ENCODE measurements at regions not wholly inside any gene's neighbourhood (a gene's known extent, or its start where the extent isn't known, plus 50 kb on each side); places are given as distances from the start of the nearest gene placed in this dataset.

GRCh38 chr12:58593557-58594304 lies 326.6 kb downstream of the LRIG3 start:
- H3K36me3 ChIP-seq (ENCODE audit: control insufficient read depth, low read length), result no peaks in the 10 kb centered on the region
- no peak overlapping the region for H3K4me2 ChIP-seq (ENCODE audit: low read length)
- H3F3A ChIP-seq (ENCODE audit: control insufficient read depth, insufficient read depth), result no peaks in the 10 kb centered on the region
- H3K27ac ChIP-seq (ENCODE audit: low read depth, low read length), result no peak overlapping the region
- no peaks in the 10 kb centered on the region for H3K9me3 ChIP-seq (ENCODE audit: control insufficient read depth, insufficient read depth, low read length)
- H3K4me3 ChIP-seq (ENCODE audit: low read length), result no peak overlapping the region
- no peaks in the 10 kb centered on the region for H3K27me3 ChIP-seq (ENCODE audit: control insufficient read depth, low read length)
- no peaks in the 10 kb centered on the region for H4K20me1 ChIP-seq (ENCODE audit: control insufficient read depth, insufficient read depth, low read depth, low read length)
- H3K4me1 ChIP-seq (ENCODE audit: control insufficient read depth, low read length), result no peaks in the 10 kb centered on the region
- H3K9me2 ChIP-seq (replicated peaks; ENCODE audit: control insufficient read depth, low read length), result no peaks in the 10 kb centered on the region
- no peak for TF ChIP-seq CTCF (IDR thresholded peaks at IDR 0.05; ENCODE audit: low read depth, low read length, poor library complexity, severe bottlenecking)
- no peak for TF ChIP-seq EZH2phosphoT487 (IDR thresholded peaks at IDR 0.05; ENCODE audit: borderline replicate concordance, low read length)
- H3K79me2 ChIP-seq (ENCODE audit: control insufficient read depth, low read length), result no peaks in the 10 kb centered on the region

DNA sequence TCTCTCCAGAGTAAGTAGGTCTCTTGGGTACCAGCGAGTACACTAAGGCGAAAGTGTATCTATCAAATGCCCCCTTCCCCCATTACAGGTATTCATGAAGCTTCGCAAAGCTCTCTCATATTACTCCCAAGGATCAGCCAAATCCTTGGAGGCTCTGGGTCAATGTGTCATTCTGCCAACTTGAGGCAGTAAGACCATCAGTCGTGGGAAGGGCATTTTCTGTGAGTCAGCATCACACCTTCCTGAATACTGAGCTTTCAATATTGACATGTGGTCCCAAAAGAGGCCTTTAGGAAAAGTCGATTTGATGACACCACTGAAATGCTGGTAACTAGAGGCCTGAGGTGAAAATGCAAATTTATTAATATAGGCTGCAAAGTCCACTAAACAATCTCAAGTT lies 323.9 kb downstream of the LRIG3 start:
- Histone ChIP-seq H3K9me3 (ENCODE audit: control insufficient read depth, insufficient read depth, low read length) (no peaks in the 10 kb centered on the region), H3K27me3 (ENCODE audit: control insufficient read depth, low read length) (no peaks in the 10 kb centered on the region), H3K79me2 (ENCODE audit: control insufficient read depth, low read length) (no peaks in the 10 kb centered on the region), H3F3A (ENCODE audit: control insufficient read depth, insufficient read depth) (no peaks in the 10 kb centered on the region), H3K9me2 (replicated peaks; ENCODE audit: control insufficient read depth, low read length) (no peaks in the 10 kb centered on the region), H4K20me1 (ENCODE audit: control insufficient read depth, insufficient read depth, low read depth, low read length) (no peaks in the 10 kb centered on the region), H3K27ac (ENCODE audit: low read depth, low read length) (no peak overlapping the region), H3K4me3 (ENCODE audit: low read length) (no peak overlapping the region), H3K36me3 (ENCODE audit: control insufficient read depth, low read length) (no peaks in the 10 kb centered on the region), H3K4me1 (ENCODE audit: control insufficient read depth, low read length) (no peaks in the 10 kb centered on the region), H3K4me2 (ENCODE audit: low read length) (no peak overlapping the region)
- TF ChIP-seq EZH2phosphoT487 (IDR thresholded peaks at IDR 0.05; ENCODE audit: borderline replicate concordance, low read length), result no peak
- no peak for TF ChIP-seq CTCF (IDR thresholded peaks at IDR 0.05; ENCODE audit: low read depth, low read length, poor library complexity, severe bottlenecking)

DNA sequence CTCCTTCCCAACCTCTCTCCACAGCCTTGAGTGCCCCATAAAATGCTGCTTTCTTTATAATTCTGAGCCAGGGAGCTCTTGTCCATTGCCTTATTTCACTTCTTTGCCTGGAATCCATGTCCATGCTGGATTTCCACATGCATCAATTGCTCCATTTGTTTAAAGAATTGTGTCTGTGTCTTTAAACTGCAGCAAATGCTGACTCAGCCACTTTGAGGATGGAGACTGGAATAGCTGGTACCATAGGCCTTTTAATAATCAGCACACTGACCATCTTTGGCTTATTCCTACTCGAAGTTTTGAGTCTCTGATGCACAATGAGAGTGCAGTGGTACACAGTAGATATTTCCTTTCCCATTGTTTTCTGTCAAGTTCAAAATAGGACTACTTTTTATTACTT lies 318.8 kb downstream of the LRIG3 start:
- TF ChIP-seq EZH2phosphoT487 (IDR thresholded peaks at IDR 0.05; ENCODE audit: borderline replicate concordance, low read length) (no peak), CTCF (IDR thresholded peaks at IDR 0.05; ENCODE audit: low read depth, low read length, poor library complexity, severe bottlenecking) (no peak)
- Histone ChIP-seq H3K9me3 (ENCODE audit: control insufficient read depth, insufficient read depth, low read length) (no peaks in the 10 kb centered on the region), H3K36me3 (ENCODE audit: control insufficient read depth, low read length) (no peaks in the 10 kb centered on the region), H3K79me2 (ENCODE audit: control insufficient read depth, low read length) (no peaks in the 10 kb centered on the region), H3K4me1 (ENCODE audit: control insufficient read depth, low read length) (no peaks in the 10 kb centered on the region), H3F3A (ENCODE audit: control insufficient read depth, insufficient read depth) (no peaks in the 10 kb centered on the region), H3K27ac (ENCODE audit: low read depth, low read length) (no peak overlapping the region), H3K9me2 (replicated peaks; ENCODE audit: control insufficient read depth, low read length) (no peaks in the 10 kb centered on the region), H3K4me3 (ENCODE audit: low read length) (no peak overlapping the region), H3K4me2 (ENCODE audit: low read length) (no peak overlapping the region), H4K20me1 (ENCODE audit: control insufficient read depth, insufficient read depth, low read depth, low read length) (no peaks in the 10 kb centered on the region), H3K27me3 (ENCODE audit: control insufficient read depth, low read length) (no peaks in the 10 kb centered on the region)

Data from DOHH2 (cell line).